H9 (cell line): ENCODE measurements at regions not wholly inside any gene's neighbourhood (a gene's known extent, or its start where the extent isn't known, plus 50 kb on each side); places are given as distances from the start of the nearest gene placed in this dataset.

Experiments used
- DNase-seq: peaks from one replicate; pipeline ENCODE4 v3.0.0-alpha.2; 2017
- H2AFZ ChIP-seq: one replicate; pipeline ENCODE4 v1.6.1; 2013; ENCODE audit warnings: mild to moderate bottlenecking, low read length, control low read depth, moderate library complexity
- H2AK5ac ChIP-seq: 2 replicates; pipeline ENCODE4 v1.6.1; 2013; ENCODE audit warnings: low read length, control low read depth, mixed read lengths; ENCODE audit not compliant: insufficient read length
- H2BK120ac ChIP-seq: one replicate; pipeline ENCODE4 v1.6.1; 2013; ENCODE audit warnings: low read depth, mild to moderate bottlenecking, low read length, control low read depth, inconsistent platforms; ENCODE audit not compliant: poor library complexity, severe bottlenecking
- H2BK12ac ChIP-seq: 2 replicates; pipeline ENCODE4 v1.6.1; 2013; ENCODE audit warnings: low read length, control low read depth, mixed read lengths, low read depth; ENCODE audit not compliant: insufficient read length
- H2BK15ac ChIP-seq: 2 replicates; pipeline ENCODE4 v1.6.1; 2013; ENCODE audit warnings: low read depth, low read length, control low read depth
- H2BK20ac ChIP-seq: one replicate; pipeline ENCODE4 v1.6.1; 2013; ENCODE audit warnings: low read depth, mild to moderate bottlenecking, low read length, control low read depth, inconsistent platforms; ENCODE audit not compliant: poor library complexity, severe bottlenecking
- H2BK5ac ChIP-seq: 2 replicates; pipeline ENCODE4 v1.6.1; 2013; ENCODE audit warnings: low read length, control low read depth, mixed read lengths; ENCODE audit not compliant: insufficient read length
- H3K14ac ChIP-seq: 2 replicates; pipeline ENCODE4 v1.6.1; 2013; ENCODE audit warnings: low read length, control low read depth; ENCODE audit not compliant: insufficient read depth
- H3K18ac ChIP-seq: 2 replicates; pipeline ENCODE4 v1.6.1; 2013; ENCODE audit warnings: low read depth, mild to moderate bottlenecking, mixed read lengths, low read length, control low read depth; ENCODE audit not compliant: insufficient read length
- H3K23ac ChIP-seq: 2 replicates; pipeline ENCODE4 v1.6.1; 2013; ENCODE audit warnings: low read length, control low read depth, mixed read lengths, low read depth; ENCODE audit not compliant: insufficient read length
- H3K23me2 ChIP-seq: 2 replicates; pipeline ENCODE4 v1.6.1; 2013; ENCODE audit warnings: low read depth, mild to moderate bottlenecking, mixed read lengths, low read length, control low read depth; ENCODE audit not compliant: insufficient read length, poor library complexity, severe bottlenecking
- H3K27ac ChIP-seq: 2 replicates; pipeline ENCODE4 v1.5.1; 2013; ENCODE audit warnings: low read length, control low read depth, mixed read lengths, low read depth; ENCODE audit not compliant: insufficient read length
- H3K27me3 ChIP-seq: 2 replicates; pipeline ENCODE4 v1.6.1; 2013; ENCODE audit warnings: low read length, control low read depth, inconsistent platforms; ENCODE audit not compliant: insufficient read depth
- H3K4ac ChIP-seq: 2 replicates; pipeline ENCODE4 v1.6.1; 2013; ENCODE audit warnings: low read depth, mild to moderate bottlenecking, control low read depth, inconsistent platforms, low read length, moderate library complexity
- H3K4me1 ChIP-seq: 2 replicates; pipeline ENCODE4 v1.6.1; 2013; ENCODE audit warnings: low read length, control low read depth, inconsistent platforms; ENCODE audit not compliant: insufficient read depth
- H3K4me2 ChIP-seq: 2 replicates; pipeline ENCODE4 v1.6.1; 2013; ENCODE audit warnings: low read length, control low read depth, mixed read lengths; ENCODE audit not compliant: insufficient read length, insufficient read depth
- H3K56ac ChIP-seq: 2 replicates; pipeline ENCODE4 v1.6.1; 2013; ENCODE audit warnings: low read depth, mild to moderate bottlenecking, mixed read lengths, low read length, control low read depth; ENCODE audit not compliant: insufficient read length
- H3K79me1 ChIP-seq: 2 replicates; pipeline ENCODE4 v1.6.1; 2013; ENCODE audit warnings: low read depth, mild to moderate bottlenecking, moderate library complexity, low read length, control low read depth, inconsistent platforms; ENCODE audit not compliant: insufficient read depth, poor library complexity, severe bottlenecking
- H3K79me2 ChIP-seq: 2 replicates; pipeline ENCODE4 v1.6.1; 2013; ENCODE audit warnings: low read length, control low read depth, inconsistent platforms; ENCODE audit not compliant: insufficient read depth
- H3K9ac ChIP-seq: 2 replicates; pipeline ENCODE4 v1.6.1; 2013; ENCODE audit warnings: low read length, control low read depth, mixed read lengths; ENCODE audit not compliant: insufficient read length; ENCODE audit errors: extremely low read depth
- H3K9me3 ChIP-seq: one replicate; pipeline ENCODE4 v1.6.1; 2013; ENCODE audit warnings: low read depth, low read length, inconsistent platforms; ENCODE audit not compliant: control insufficient read depth
- H3T11ph ChIP-seq: one replicate; pipeline ENCODE4 v1.6.1; 2013; ENCODE audit warnings: mild to moderate bottlenecking, low read length, control low read depth, inconsistent platforms
- H4K20me1 ChIP-seq: one replicate; pipeline ENCODE4 v1.6.1; 2013; ENCODE audit not compliant: control insufficient read depth, insufficient read length, insufficient read depth
- H4K5ac ChIP-seq: 2 replicates; pipeline ENCODE4 v1.6.1; 2013; ENCODE audit warnings: low read depth, mild to moderate bottlenecking, mixed read lengths, low read length, control low read depth; ENCODE audit not compliant: insufficient read length
- H4K8ac ChIP-seq: replicated peaks from 2 replicates; pipeline ENCODE4 v1.6.1; 2013; ENCODE audit warnings: low read length, control low read depth, mixed read lengths, low read depth; ENCODE audit not compliant: insufficient read length
- H4K91ac ChIP-seq: 2 replicates; pipeline ENCODE4 v1.6.1; 2013; ENCODE audit warnings: low read depth, mild to moderate bottlenecking, moderate library complexity, mixed read lengths, low read length, control low read depth; ENCODE audit not compliant: insufficient read length
- H3K27ac Mint-ChIP-seq, 3 experiments: 2 replicates in 2 of 3; 3 replicates in 1 of 3; pipeline ENCODE4 v1.8.0; 2020 to 2021; ENCODE audit warnings: mixed read lengths in 3 of 3, mild to moderate bottlenecking in 1 of 3, moderate library complexity in 1 of 3
- H3K27me3 Mint-ChIP-seq: 2 replicates; pipeline ENCODE4 v1.8.0; 2021; ENCODE audit warnings: low read depth, mild to moderate bottlenecking, moderate library complexity, mixed read lengths
- H3K36me3 Mint-ChIP-seq, 3 experiments: 2 replicates in 2 of 3; 3 replicates in 1 of 3; pipeline ENCODE4 v1.8.0; 2020 to 2021; ENCODE audit warnings: low read depth in 3 of 3, mixed read lengths in 3 of 3; ENCODE audit not compliant: insufficient read depth in 1 of 3
- H3K4me1 Mint-ChIP-seq, 2 experiments: 2 replicates each; pipeline ENCODE4 v1.8.0; 2020; ENCODE audit warnings: mixed read lengths in 2 of 2
- H3K4me3 Mint-ChIP-seq, 2 experiments: 2 replicates in 1 of 2; 3 replicates in 1 of 2; pipeline ENCODE4 v1.8.0; 2020 to 2021; ENCODE audit warnings: mild to moderate bottlenecking in 2 of 2, mixed read lengths in 2 of 2, moderate library complexity in 1 of 2
- H3K9me3 Mint-ChIP-seq, 2 experiments: 2 replicates in 1 of 2; 3 replicates in 1 of 2; pipeline ENCODE4 v1.8.0; 2020; ENCODE audit warnings: mild to moderate bottlenecking in 2 of 2, mixed read lengths in 2 of 2, moderate library complexity in 1 of 2
- CTCF ChIP-seq: fragments of 200-600 bp; sonication (generic); conservative IDR thresholded peaks from 3 replicates; pipeline ENCODE4 v1.8.0; 2021; ENCODE audit warnings: antibody characterized with exemption, mild to moderate bottlenecking
- WGBS: extraction: QIAGEN DNeasy Blood & Tissue Kit; methylation state at CpG from one replicate; pipeline ENCODE4 v1.1.7; 2013; ENCODE audit warnings: missing lambda C conversion rate, low lambda C conversion rate, mixed read lengths; ENCODE audit not compliant: insufficient read length; ENCODE audit errors: extremely low coverage; 5-methylcytosine and 5-hydroxymethylcytosine counted together

DNA sequence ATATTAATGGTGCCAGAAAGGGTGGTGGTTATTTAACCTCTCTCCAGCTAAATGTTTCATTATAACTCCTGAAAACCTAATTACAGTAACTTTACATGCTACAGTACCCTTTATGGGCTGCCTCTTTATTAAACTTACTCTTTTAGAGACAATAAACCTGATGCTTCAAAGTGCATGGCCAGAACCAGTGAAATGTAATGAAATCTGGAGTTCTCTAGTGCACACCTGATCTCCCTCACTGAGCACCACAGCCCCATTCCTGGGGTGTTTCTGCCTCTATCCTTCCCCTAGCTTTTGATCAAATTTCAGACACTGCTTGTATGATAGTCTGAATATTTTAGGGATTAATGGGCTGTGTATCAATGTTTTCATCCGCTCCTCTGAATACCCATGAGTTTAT lies 306.5 kb upstream of the WWC1 start:
- Histone ChIP-seq H3K4me2 (no peak overlapping the region), H3K4me1 (no peaks in the 10 kb centered on the region; the same call in 1 of the 2 replicates), H3K23ac (no peak overlapping the region), H3K9ac (no peak overlapping the region), H2BK12ac (no peak overlapping the region), H2BK15ac (no peak overlapping the region), H2BK5ac (no peak overlapping the region), H3T11ph (no peak overlapping the region), H4K8ac (no peak overlapping the region), H4K91ac (no peak overlapping the region), H2BK120ac (no peak overlapping the region), H3K27ac (no peak overlapping the region), H2AFZ (no peak overlapping the region), H3K23me2 (no peaks in the 10 kb centered on the region), H2BK20ac (no peak overlapping the region), H3K18ac (no peak overlapping the region), H3K4ac (no peak overlapping the region), H4K5ac (no peak overlapping the region), H4K20me1 (no peaks in the 10 kb centered on the region), H3K56ac (no peak overlapping the region), H3K79me1 (no peaks in the 10 kb centered on the region), H3K27me3 (no peaks in the 10 kb centered on the region), H3K9me3 (no peaks in the 10 kb centered on the region), H2AK5ac (no peak overlapping the region), H3K79me2 (no peaks in the 10 kb centered on the region), H3K14ac (no peak overlapping the region)
- TF ChIP-seq CTCF = no peak
- peaks cover 0 to 4% (median 0%) of the 10 kb centered on the region in 3 experiments; a peak in 2 of 7 replicates for H3K36me3 Mint-ChIP-seq
- peaks cover 37 to 42% of the 10 kb centered on the region in 2 experiments for H3K4me1 Mint-ChIP-seq
- no CpG with 5 or more reads among the region's 1 CpG for WGBS
- no peak overlapping the region for H3K27ac Mint-ChIP-seq
- H3K9me3 Mint-ChIP-seq = no peaks in the 10 kb centered on the region; a peak in 1 of 5 replicates
- peaks cover 2% of the 10 kb centered on the region; the same call in 1 of the 2 replicates for H3K27me3 Mint-ChIP-seq
- no peak for DNase-seq
- no peak overlapping the region for H3K4me3 Mint-ChIP-seq
